Esophagus (tissue), 2 donors: ENCODE measurements at regions not wholly inside any gene's neighbourhood (a gene's known extent, or its start where the extent isn't known, plus 50 kb on each side); places are given as distances from the start of the nearest gene placed in this dataset.

ENCODE experiments used
- H3K27ac ChIP-seq, 2 donors: one replicate each; pipeline ENCODE4 v1.5.1; 2013; ENCODE audit warnings: low read depth in 2 of 2, mild to moderate bottlenecking in 2 of 2, inconsistent platforms in 1 of 2, low read length in 1 of 2, moderate library complexity in 1 of 2
- H3K27me3 ChIP-seq, 2 donors: one replicate each; pipeline ENCODE4 v1.6.1; 2013; ENCODE audit warnings: low read length in 2 of 2, control low read depth in 1 of 2, mild to moderate bottlenecking in 1 of 2; ENCODE audit not compliant: insufficient read depth in 2 of 2, control insufficient read depth in 1 of 2
- H3K36me3 ChIP-seq, 2 donors: one replicate each; pipeline ENCODE4 v1.6.1; 2013; ENCODE audit warnings: low read length in 1 of 2; ENCODE audit not compliant: control insufficient read depth in 2 of 2, insufficient read depth in 2 of 2
- H3K4me1 ChIP-seq, 2 donors: one replicate each; pipeline ENCODE4 v1.6.1; 2013; ENCODE audit warnings: low read length in 1 of 2; ENCODE audit not compliant: control insufficient read depth in 2 of 2, insufficient read depth in 2 of 2
- H3K4me3 ChIP-seq, 2 donors: one replicate each; pipeline ENCODE4 v1.5.1; 2013; ENCODE audit warnings: low read length in 2 of 2, mild to moderate bottlenecking in 2 of 2, low read depth in 1 of 2, moderate library complexity in 1 of 2
- H3K9me3 ChIP-seq, 2 donors: one replicate each; pipeline ENCODE4 v1.6.1; 2013; ENCODE audit warnings: mild to moderate bottlenecking in 2 of 2, low read depth in 1 of 2, low read length in 1 of 2, moderate library complexity in 1 of 2; ENCODE audit not compliant: control insufficient read depth in 2 of 2, insufficient read depth in 1 of 2
- WGBS, 2 donors: extraction: QIAGEN DNeasy Blood & Tissue Kit; methylation state at CpG; one replicate each; pipeline ENCODE4 v1.1.7; 2013; 5-methylcytosine and 5-hydroxymethylcytosine counted together
- donor health status: healthy with polysubstance abuse.
- donor health status: Bipolar disorder and iron deficiency.

DNA sequence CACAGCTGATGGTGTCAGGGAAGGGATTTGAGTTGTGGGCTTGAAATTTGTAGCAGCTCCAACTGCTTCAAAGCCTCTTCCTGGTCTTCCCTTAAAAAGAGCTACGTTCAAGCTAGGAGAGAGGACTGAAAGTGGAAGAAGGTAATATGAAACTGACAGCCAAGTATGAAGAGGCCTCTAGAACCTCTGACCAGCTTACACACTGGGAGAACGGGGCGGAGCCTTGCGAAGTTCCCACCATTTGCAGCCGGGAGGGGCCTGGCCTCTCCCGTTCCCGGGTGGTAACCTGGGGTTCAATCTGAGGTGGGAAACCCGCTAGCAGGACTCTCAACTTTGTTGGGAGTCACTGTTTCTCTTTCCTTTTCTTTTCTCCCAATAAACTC is 97.8 kb upstream of the PDE10A start:
- whole genome bisulfite sequencing, 2 donors, result 88 to 89% methylated on average over 8 of the region's 8 CpGs
- H3K27me3 ChIP-seq, result no peaks in the 10 kb centered on the region
- no peaks in the 10 kb centered on the region for H3K9me3 ChIP-seq
- H3K4me1 ChIP-seq, result no peaks in the 10 kb centered on the region
- no peak overlapping the region for H3K4me3 ChIP-seq
- H3K36me3 ChIP-seq, result no peaks in the 10 kb centered on the region
- H3K27ac ChIP-seq, result no peak overlapping the region

DNA sequence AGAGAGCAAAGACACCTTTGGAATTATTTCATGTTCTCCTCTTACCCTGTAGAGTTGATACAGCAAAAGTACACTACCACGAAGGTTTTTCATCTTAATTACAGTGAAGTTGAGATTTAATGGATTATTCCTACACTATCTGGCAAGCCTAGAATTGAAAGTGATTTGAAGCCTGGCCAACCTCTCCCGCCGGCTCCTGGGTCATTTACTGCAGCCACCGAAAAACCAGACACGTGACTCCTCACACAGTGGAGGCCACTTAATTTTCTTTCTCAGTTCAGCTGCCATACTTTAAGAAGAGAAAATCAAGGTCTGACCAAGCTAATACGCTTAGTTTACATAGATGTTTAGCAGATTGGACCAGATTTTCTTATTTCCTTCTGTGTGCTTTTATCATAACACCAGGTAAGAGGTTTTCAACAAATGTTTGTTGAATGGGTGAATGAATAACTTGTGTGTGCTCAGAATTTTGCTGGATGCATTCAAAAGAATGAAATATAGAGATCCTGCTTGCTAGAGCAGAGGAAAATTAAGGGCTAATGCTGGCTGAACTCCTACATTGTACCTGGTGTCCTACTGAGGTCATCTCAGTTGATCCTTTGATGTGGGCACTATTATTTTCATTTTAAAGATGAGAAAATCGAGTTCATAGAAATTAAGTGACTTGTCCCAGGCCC is 97.2 kb upstream of the PDE10A start:
- 75 to 81% methylated on average over 7 of the region's 7 CpGs for WGBS, 2 donors
- Histone ChIP-seq H3K36me3 (no peaks in the 10 kb centered on the region), H3K27ac (no peak overlapping the region), H3K4me3 (no peak overlapping the region), H3K27me3 (no peaks in the 10 kb centered on the region), H3K9me3 (no peaks in the 10 kb centered on the region), H3K4me1 (no peaks in the 10 kb centered on the region)

DNA sequence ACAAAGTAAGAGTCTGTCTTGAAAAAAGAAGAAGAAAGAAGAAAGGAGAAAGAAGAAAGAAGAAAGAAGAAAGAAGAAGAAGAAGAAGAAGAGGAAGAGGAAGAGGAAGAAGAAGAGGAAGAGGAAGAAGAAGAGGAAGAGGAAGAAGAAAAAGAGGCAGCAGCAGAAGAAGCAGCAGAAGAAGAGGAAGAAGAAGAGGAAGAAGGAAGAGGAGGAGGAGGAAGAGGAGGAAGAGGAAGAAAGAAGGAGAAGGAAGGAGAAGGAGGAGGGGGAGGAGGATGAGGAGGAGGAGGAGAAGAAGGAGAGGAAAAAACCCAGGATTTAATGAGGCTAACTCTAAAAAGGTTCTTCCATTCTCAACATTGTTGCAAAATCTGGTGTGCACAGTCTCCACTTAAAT is 95.4 kb upstream of the PDE10A start:
- no peaks in the 10 kb centered on the region for H3K9me3 ChIP-seq

DNA sequence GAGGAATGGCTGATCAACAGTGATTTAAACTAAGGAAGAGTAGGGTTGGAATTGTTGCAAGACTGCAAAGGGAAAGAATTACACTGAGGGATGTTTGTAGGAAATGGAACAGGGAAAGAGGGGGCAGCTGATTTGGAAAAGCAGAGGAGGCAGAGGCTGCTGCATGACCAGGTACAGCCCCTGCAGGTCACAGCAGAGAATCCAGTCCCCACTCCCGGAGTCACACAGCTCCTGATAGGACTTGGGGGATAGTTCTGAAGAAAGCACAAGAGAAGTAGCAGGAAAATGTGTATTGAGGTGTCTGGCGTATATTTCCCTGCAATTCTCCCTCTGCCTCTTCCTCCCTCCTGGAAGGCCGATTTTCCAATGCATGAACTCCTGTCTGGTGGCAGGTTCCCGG is 92.5 kb upstream of the PDE10A start:
- no peaks in the 10 kb centered on the region for H3K4me1 ChIP-seq
- WGBS, 2 donors, result 63 to 65% methylated on average over 4 of the region's 4 CpGs

More for the DNA sequence above, 95.4 kb upstream of the PDE10A start:
- H3K27me3 ChIP-seq, result no peaks in the 10 kb centered on the region
- no peak overlapping the region for H3K27ac ChIP-seq
- H3K4me3 ChIP-seq, result no peak overlapping the region
- no peaks in the 10 kb centered on the region for H3K4me1 ChIP-seq
- H3K36me3 ChIP-seq, result no peaks in the 10 kb centered on the region

DNA sequence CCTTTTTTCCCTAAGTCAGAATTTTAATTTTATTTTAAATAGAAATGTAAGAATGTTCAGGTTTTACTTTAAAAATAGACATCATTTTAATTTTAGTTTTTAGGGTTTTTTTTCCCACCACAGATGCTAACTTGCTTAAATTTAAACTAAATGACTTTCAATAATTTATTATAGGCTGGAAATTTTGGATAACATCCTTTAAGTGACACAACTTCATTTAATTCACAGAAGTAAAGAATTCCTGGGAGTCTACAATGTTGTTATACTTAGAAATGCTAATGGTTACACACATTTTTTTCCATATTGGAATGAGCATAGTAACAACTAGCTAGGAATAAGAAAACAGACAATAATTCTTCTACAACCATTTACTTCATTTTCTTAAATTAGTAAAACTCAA is 90.5 kb upstream of the PDE10A start:
- Histone ChIP-seq H3K27ac (no peak overlapping the region), H3K4me3 (no peak overlapping the region), H3K27me3 (no peaks in the 10 kb centered on the region), H3K9me3 (peaks cover 0 to 3% of the 10 kb centered on the region in 2 donors), H3K36me3 (no peaks in the 10 kb centered on the region), H3K4me1 (no peaks in the 10 kb centered on the region)

More for the DNA sequence above, 92.5 kb upstream of the PDE10A start:
- H3K9me3 ChIP-seq, result no peaks in the 10 kb centered on the region
- no peak overlapping the region for H3K4me3 ChIP-seq
- H3K36me3 ChIP-seq, result no peaks in the 10 kb centered on the region
- no peaks in the 10 kb centered on the region for H3K27me3 ChIP-seq
- no peak overlapping the region for H3K27ac ChIP-seq

DNA sequence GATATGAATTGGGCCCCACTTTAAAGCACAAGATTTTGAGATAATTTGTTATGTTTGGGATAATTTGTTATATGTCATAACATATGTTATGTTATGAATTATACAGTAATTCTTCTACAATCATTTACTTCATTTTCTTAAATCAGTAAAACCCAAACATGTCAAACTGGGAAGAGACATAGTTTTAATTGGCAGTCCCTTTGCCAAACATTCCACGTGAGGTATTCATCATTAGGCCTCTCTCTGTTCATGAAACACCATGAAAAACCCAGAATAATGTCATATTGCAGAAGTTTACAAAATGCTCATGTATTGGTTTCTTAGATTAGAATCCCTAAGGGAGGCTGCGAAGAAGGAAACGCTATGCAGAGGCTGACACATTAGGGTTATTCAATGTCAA is 89.4 kb upstream of the PDE10A start:
- Histone ChIP-seq H3K27ac (no peak overlapping the region), H3K27me3 (no peaks in the 10 kb centered on the region), H3K36me3 (no peaks in the 10 kb centered on the region), H3K4me1 (no peaks in the 10 kb centered on the region), H3K4me3 (no peak overlapping the region), H3K9me3 (peaks cover 0 to 3% of the 10 kb centered on the region in 2 donors)
- WGBS, 2 donors, result 75 to 89% methylated on average over 3 of the region's 3 CpGs

DNA sequence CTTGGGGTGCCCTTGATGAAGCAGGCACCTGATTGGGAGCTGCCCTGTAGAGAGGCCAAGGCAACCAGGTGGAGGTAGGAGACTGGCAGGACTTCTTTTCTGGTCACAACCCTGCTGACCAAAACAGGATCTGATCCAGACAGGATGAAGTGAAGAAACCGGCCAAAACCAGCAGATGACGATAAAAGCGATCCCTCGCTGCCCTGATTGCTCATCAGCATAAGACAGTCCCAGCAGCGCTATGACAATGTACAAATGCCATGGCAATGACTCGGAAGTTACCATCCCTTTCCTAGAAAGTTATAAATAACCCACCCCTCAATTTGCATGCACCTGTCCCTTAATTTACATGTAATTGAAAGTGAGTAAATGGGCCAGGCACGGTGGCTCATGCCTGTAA is 88.4 kb upstream of the PDE10A start:
- peaks cover 0 to 3% of the 10 kb centered on the region in 2 donors for H3K9me3 ChIP-seq
- no peaks in the 10 kb centered on the region for H3K27me3 ChIP-seq
- H3K27ac ChIP-seq, result no peak overlapping the region
- H3K36me3 ChIP-seq, result no peaks in the 10 kb centered on the region
- WGBS, 2 donors, result 86 to 93% methylated on average over 7 of the region's 7 CpGs
- H3K4me3 ChIP-seq, result no peak overlapping the region
- H3K4me1 ChIP-seq, result peaks cover 0 to under 1% of the 10 kb centered on the region in 2 donors

DNA sequence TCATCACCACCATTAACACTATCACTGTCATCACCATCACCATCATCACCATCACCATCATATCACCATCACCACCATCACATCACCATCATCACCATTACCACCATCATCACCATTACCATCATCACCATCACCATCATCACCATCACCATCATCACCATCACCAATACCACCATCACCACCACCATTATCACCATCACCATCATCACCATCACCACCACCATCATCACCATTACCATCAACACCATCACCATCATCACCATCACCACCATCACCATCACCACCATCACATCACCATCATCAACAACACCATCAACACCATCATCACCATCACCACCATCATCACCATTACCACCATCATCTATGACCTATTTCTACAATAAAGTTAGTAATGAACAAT is 86.1 kb upstream of the PDE10A start:
- H3K27me3 ChIP-seq, result no peaks in the 10 kb centered on the region
- peaks cover 0 to 3% of the 10 kb centered on the region in 2 donors for H3K9me3 ChIP-seq
- no peak overlapping the region for H3K27ac ChIP-seq
- H3K4me1 ChIP-seq, result peaks cover 0 to 2% of the 10 kb centered on the region in 2 donors
- no peak overlapping the region for H3K4me3 ChIP-seq
- H3K36me3 ChIP-seq, result no peaks in the 10 kb centered on the region

DNA sequence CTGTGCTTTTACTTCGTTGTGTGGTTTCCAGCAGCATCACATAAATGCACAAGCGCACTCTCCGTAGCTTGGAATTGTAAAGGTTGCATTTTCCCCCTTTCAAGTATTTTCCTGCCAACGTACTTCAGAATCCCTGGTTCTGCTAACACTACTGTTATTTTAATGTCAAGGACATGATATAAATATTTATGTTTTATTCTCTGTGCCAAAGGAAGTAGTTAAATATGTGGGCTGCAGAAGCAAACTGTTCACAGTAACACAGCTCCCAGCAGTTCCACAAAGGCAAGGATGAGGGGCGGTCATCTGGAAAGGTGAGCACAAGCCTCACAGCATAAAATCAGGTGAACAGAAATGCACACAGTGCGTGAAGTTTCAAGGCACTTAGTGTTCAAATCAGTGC is 85.3 kb upstream of the PDE10A start:
- Histone ChIP-seq H3K27me3 (no peaks in the 10 kb centered on the region), H3K9me3 (peaks cover 0 to 3% of the 10 kb centered on the region in 2 donors), H3K36me3 (no peaks in the 10 kb centered on the region), H3K27ac (no peak overlapping the region), H3K4me3 (no peak overlapping the region), H3K4me1 (peaks cover 0 to 2% of the 10 kb centered on the region in 2 donors)
- 66 to 72% methylated on average over 6 of the region's 6 CpGs for WGBS, 2 donors

DNA sequence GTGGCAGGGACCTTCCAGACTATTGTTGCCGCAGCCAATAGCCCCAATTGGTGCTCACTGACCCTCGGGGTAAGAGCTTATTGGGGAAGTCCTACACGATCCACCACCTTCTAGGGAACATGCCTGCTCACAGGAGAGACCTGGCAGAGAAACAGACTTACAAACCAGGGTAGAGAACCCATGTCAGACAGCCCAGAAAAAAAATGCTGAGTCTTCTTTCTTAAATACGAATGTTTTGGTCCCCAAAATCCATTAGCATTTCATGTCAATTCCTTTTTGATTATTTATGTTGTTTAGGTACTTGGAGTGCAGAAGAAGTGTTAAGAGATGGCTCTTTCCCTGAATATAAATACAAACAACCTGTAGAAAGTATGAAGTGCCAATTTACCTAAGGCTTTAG is 84.9 kb upstream of the PDE10A start:
- no peaks in the 10 kb centered on the region for H3K27me3 ChIP-seq
- peaks cover 0 to 2% of the 10 kb centered on the region in 2 donors for H3K4me1 ChIP-seq
- H3K4me3 ChIP-seq, result no peak overlapping the region
- no peaks in the 10 kb centered on the region for H3K36me3 ChIP-seq
- peaks cover 0 to 3% of the 10 kb centered on the region in 2 donors for H3K9me3 ChIP-seq
- H3K27ac ChIP-seq, result no peak overlapping the region
- 59 to 65% methylated on average over 4 of the region's 4 CpGs for WGBS, 2 donors
